CMK (cell line): ENCODE measurements at regions not wholly inside any gene's neighbourhood (a gene's known extent, or its start where the extent isn't known, plus 50 kb on each side); places are given as distances from the start of the nearest gene placed in this dataset.
"Not testable (repeated sequence)": the region's sequence is repeated elsewhere in the genome, so short reads cannot be mapped to it uniquely, and the experiment has no call there.

Experiments
- DNase-seq: peaks from one replicate; pipeline ENCODE4 v3.0.0-alpha.2; 2010; ENCODE audit warnings: low read depth

- no peak for DNase-seq
These were observed 111.1 kb downstream of the KLF8 start for GRCh38 chrX:56343219-56343618.

DNA sequence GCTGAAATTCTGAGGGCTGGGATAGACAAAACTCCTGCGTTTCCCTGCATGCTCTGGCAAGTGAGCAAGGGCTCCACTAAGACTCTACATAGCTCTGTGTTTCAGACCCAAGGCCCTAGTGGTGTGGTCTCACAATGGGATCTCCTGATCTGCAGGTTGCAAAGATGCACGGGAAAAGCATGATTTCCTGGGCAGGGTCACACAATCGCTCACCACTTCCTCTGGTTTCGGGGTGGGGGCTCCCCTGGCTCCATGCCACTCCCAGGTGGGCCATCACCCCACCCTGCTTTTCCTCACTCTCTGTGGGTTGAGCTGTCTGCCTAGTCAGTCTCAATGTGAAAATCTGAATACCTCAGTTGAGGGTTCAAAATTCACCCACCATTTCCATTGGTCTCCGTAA is 111.5 kb downstream of the KLF8 start:
- DNase-seq: no peak

DNA sequence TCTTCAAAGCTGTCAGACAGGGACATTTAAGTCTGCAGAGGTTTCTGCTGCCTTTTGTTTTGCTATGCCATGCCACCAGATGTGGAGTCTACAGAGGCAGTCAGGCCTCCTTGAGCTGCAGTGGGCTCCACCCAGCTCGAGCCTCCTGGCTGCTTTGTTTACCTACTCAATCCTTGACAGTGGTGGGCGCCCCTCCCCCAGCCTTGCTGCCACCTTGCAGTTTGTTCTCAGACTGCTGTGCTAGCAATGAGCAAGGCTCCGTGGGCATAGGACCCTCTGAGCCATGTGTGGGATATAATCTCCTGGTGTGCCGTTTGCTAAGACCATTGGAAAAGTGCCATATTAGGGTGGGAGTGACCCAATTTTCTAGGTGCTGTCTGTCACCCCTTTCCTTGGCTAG is 126.0 kb downstream of the KLF8 start:
- not testable (repeated sequence) for DNase-seq

GRCh38 chrX:56365171-56365570 is 133.0 kb downstream of the KLF8 start:
- DNase-seq: not testable (repeated sequence)

- no peak for DNase-seq
These were observed 134.7 kb downstream of the KLF8 start for GRCh38 chrX:56366901-56367300.

DNA sequence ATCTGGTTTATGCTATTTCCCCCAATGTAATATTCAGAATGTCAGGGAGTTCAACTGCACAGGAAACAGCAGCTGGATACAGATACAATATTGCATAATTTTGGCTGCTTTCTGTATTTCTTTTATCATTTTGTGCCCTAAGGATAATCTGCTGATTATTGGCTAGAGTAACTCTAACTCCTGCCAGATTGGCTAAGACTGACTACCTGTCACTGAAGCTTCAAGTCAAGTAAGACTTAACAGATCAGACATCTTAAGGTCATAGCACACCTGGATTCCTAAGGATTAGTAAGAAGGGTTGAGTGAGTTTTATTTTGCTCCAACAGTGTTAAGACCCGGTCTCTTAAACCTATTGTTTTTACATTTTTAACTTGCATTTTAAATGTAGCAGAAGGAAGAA is 136.8 kb downstream of the KLF8 start:
- DNase-seq: no peak

DNA sequence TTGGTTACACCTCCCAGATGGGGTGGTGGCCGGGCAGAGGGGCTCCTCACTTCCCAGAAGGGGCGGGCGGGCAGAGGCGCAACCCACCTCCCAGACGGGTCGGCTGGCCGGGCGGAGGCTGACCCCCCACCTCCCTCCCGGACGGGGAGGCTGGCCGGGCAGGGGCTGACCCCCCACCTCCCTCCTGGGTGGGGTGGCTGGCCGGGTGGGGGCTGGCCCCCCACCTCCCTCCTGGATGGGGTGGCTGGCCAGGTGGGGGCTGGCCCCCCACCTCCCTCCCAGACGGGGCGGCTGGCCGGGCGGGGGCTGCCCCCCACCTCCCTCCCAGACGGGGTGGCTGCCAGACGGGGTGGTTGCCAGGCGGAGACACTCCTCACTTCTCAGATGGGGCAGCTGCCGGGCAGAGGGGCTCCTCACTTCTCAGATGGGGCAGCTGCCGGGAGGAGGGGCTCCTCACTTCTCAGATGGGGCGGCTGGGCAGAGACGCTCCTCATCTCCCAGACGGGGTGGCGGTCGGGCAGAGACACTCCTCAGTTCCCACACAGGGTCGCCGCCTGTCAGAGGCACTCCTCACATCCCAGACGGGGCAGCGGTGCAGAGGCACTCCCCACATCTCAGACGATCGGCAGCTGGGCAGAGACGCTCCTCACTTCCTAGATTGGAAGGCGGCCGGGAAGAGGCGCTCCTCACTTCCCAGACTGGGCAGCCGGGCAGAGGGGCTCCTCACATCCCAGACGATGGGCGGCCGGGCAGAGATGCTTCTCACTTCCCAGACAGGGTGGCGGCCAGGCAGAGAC is 148.0 kb downstream of the KLF8 start:
- DNase-seq: not testable (repeated sequence)

GRCh38 chrX:56382278-56382677 is 150.1 kb downstream of the KLF8 start:
- DNase-seq: no peak

DNA sequence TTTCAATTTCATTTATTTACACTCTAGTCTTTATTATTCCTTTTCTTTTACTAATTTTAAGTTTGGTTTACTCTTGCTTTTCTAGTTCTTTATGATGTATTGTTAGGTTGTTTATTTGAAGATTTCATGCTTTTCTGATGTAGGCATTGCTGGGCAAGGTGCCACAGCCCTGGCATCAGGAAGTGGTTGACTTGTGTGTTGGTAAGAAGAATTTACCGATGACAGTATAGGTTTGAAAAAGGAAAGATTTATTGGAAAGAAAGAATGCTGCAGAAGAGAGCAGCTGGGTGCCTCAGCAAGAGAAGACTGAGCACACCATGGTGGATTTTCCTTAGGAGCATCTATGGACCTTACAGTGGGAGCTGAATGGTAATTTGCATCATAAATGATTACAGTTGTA is 153.2 kb downstream of the KLF8 start:
- no peak for DNase-seq

DNA sequence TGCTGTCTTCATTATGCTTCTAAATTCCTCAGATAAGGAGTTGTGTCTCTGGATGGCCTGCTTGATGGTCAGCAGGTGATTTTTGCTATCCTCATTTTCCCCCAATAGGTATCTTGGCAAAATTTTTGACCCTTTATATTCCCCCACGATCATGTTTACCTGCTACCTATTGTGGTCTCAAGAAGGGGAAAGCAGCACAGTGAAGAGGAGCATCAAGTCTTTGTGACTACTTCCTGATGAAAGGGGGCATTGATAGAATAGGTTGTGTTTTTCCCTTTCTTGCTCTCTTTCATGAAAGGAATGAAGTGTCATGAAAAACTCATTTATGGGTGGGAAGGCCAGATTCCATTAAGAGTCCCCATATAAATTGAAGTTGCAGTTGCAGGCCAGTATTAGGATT is 153.8 kb downstream of the KLF8 start:
- DNase-seq: no peak

GRCh38 chrX:56397636-56398035 is 165.5 kb downstream of the KLF8 start:
- DNase-seq: no peak

DNA sequence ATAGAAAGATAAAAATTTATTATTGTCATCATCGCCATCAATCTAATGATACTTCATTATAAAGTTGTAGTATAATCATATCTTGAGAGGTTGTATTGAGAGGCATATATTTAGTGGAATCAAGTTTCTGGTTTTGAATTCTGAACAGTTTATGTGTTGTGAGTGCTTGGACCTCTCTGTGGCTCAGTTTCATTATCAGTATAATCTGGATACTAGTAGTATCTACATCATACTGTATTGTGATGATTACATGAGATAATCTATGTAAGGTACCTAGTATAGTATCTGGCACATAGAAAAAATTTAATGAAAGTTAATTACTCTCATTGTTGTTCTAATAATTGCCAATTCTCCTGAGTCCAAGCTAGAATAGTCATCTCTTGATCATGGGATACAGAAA is 161.2 kb upstream of the UBQLN2 start:
- no peak for DNase-seq

DNA sequence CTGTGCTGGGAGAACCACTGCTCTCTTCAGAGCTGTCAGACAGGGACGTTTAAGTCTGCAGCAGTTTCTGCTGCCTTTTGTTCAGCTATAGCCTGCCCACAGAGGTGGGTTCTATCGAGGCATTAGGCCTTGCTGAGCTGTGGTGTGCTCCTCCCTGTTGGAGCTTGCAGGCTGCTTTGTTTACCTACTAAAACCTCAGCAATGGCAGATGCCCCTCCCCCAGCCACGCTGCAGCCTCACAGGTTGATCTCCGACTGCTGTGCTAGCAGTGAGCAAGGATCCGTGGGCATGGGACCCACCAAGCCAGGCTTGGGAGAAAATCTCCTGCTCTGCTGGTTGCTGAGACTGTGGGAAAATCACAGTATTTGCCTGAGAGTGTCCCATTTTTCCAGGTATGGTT is 133.8 kb upstream of the UBQLN2 start:
- DNase-seq: no peak

DNA sequence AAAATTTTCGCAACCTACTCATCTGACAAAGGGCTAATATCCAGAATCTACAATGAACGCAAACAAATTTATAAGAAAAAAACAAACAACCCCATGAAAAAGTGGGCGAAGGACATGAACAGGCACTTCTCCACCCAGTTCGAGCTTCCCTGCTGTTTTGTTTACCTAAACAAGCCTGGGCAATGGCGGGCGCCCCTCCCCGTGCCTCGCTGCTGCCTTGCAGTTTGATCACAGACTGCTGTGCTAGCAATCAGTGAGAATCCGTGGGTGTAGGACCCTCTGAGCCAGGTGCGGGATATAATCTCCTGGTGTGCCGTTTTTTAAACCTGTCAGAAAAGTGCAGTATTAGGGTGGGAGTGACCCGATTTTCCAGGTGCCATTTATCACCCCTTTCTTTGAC is 111.4 kb upstream of the UBQLN2 start:
- not testable (repeated sequence) for DNase-seq

GRCh38 chrX:56462389-56462788 is 101.0 kb upstream of the UBQLN2 start:
- no peak for DNase-seq

DNA sequence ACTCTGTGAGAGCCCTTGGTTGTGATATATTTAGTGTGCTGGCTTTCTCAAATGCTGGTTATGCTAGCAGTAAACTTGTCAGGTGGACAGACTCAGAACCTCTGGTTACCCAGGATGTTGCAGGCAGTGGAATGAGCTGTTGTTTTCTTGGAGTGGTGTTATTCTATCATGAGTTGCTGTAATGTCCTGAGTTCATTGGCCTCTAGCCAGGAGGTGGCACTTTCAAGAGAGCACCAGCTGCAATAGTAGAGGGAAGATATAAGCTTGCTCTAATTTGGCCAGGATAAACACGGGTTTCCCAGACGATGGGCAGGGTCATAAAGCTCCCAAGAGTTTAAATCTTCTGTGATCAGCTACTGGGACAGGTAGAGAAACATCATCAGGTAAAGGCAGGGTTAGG is 95.0 kb upstream of the UBQLN2 start:
- DNase-seq: no peak

DNA sequence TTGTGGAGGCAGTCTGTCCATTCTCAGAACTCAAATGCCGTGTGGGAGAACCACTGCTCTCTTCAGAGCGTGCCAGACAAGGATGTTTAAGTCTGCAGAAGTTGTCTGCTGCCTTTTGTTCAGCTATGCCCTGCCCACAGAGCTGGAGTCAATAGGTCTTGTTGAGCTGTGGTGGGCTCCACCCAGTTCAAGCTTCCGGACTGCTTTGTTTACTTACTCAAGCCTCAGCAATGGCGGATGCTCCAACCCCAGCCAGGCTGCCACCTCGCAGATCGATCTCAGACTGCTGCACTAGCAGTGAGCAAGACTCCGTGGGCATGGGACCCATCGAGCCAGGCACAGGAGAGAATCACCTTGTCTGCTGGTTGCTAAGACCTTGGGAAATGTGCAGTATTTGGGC is 68.5 kb upstream of the UBQLN2 start:
- peak; percentile 12 for DNase-seq

DNA sequence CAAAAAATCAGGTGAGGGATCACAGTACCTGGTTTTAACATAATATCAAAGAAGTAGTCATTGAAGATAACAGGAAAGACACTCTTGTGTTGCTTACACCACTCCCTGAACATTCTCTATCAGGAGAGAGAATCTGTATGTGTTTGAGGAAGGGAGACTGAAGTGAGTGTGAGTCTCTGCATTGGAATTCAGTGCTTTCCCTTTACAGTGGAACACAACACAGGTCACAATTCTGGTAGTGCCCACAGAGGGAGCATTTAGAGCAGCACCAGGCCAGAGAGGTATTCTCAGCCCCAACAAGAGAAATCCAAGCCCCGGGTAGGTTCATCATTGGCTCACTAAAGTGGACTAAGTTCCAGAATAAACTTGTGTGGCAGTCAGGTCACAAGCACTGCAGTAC is 64.7 kb upstream of the UBQLN2 start:
- no peak for DNase-seq

- no peak for DNase-seq
These were observed 64.1 kb upstream of the UBQLN2 start for GRCh38 chrX:56499372-56499771.

- no peak for DNase-seq
These were observed 59.3 kb upstream of the UBQLN2 start for GRCh38 chrX:56503941-56504673.

DNA sequence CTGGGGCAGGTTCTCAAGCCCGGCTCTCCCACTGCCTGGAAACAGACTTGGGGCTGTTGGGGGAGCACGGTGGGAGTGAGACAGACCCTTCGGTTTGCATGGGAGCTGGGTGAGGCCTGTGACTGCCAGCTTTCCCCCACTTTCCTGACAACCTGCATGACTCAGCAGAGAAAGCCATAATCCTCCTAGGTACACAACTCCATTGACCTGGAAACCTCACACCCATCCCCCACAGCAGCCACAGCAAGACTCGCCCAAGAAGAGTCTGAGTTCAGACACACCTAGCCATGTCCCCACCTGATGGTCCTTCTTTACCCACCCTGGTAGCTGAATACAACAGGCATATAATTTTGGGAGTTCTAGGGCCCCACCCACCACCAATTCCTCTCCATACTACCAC is 57.6 kb upstream of the UBQLN2 start:
- no peak for DNase-seq
